OCI-LY3 (cell line): ENCODE measurements at regions not wholly inside any gene's neighbourhood (a gene's known extent, or its start where the extent isn't known, plus 50 kb on each side); places are given as distances from the start of the nearest gene placed in this dataset.
A peak's percentile ranks its signal among the peaks of the same experiment; 100 is the strongest.
"Not testable (repeated sequence)": the region's sequence is repeated elsewhere in the genome, so short reads cannot be mapped to it uniquely, and the experiment has no call there.

Experiments used
- H2AFZ ChIP-seq: fragments of 200-600, 300-600 bp; shearing (Covaris generic); 2 replicates; pipeline ENCODE4 v1.6.0; 2014; ENCODE audit warnings: antibody characterized with exemption, low read depth, low read length
- H3K27ac ChIP-seq: fragments of 200-600, 300-600 bp; sonication (generic); 2 replicates; pipeline ENCODE4 v1.5.1; 2014; ENCODE audit warnings: mild to moderate bottlenecking, low read length, moderate library complexity, mixed read lengths
- H3K27me3 ChIP-seq: fragments of 200-600, 300-600 bp; sonication (generic); 2 replicates; pipeline ENCODE4 v1.6.1; 2014; ENCODE audit warnings: low read depth, low read length, mixed read lengths
- H3K36me3 ChIP-seq: fragments of 200-600, 300-600 bp; sonication (generic); replicated peaks from 2 replicates; pipeline ENCODE3; 2014; ENCODE audit warnings: low read depth, low read length, mixed read lengths
- H3K4me1 ChIP-seq: fragments of 300-600, 200-600 bp; sonication (generic); 2 replicates; pipeline ENCODE4 v1.6.1; 2014; ENCODE audit warnings: low read length, mixed read lengths
- H3K4me2 ChIP-seq: fragments of 200-600, 300-600 bp; sonication (generic); 2 replicates; pipeline ENCODE4 v1.6.1; 2014; ENCODE audit warnings: low read length, mixed read lengths
- H3K4me3 ChIP-seq: fragments of 300-600, 200-600 bp; sonication (generic); 2 replicates; pipeline ENCODE4 v1.5.1; 2014; ENCODE audit warnings: antibody characterized with exemption, mild to moderate bottlenecking, low read length, moderate library complexity
- H3K79me2 ChIP-seq: fragments of 300-600, 200-600 bp; shearing (Covaris generic); 2 replicates; pipeline ENCODE4 v1.6.1; 2014; ENCODE audit warnings: mild to moderate bottlenecking, low read length, mixed read lengths
- H3K9ac ChIP-seq: fragments of 300-600, 200-600 bp; shearing (Covaris generic); 2 replicates; pipeline ENCODE4 v1.6.0; 2014; ENCODE audit warnings: mild to moderate bottlenecking, low read length, moderate library complexity
- H3K9me3 ChIP-seq: fragments of 200-600, 300-600 bp; shearing (Covaris generic); 2 replicates; pipeline ENCODE4 v1.6.1; 2014; ENCODE audit warnings: low read length, mixed read lengths; ENCODE audit not compliant: insufficient read depth
- H4K20me1 ChIP-seq: fragments of 200-600, 300-600 bp; sonication (generic); 2 replicates; pipeline ENCODE4 v1.6.1; 2016; ENCODE audit warnings: low read length, mixed read lengths; ENCODE audit not compliant: insufficient read depth
- CTCF ChIP-seq: fragments of 200-600, 300-600 bp; sonication (generic); IDR thresholded peaks from 2 replicates; pipeline ENCODE4 v1.5.1; 2014; ENCODE audit warnings: antibody characterized with exemption, low read length, low read depth
- EZH2phosphoT487 ChIP-seq: fragments of 200-600 bp; shearing (Covaris generic); IDR thresholded peaks from 2 replicates; pipeline ENCODE4 v1.6.1; 2018; ENCODE audit warnings: antibody characterized with exemption, mixed run types, low read depth

GRCh38 chr5:42948961-42949347 lies 91.2 kb downstream of the ANXA2R start:
- no peaks in the 10 kb centered on the region for H3K9me3 ChIP-seq
- TF ChIP-seq EZH2phosphoT487 = no peak
- TF ChIP-seq CTCF = no peak
- H3K4me2 ChIP-seq = peak overlapping the region; percentile 100
- no peaks in the 10 kb centered on the region for H3K79me2 ChIP-seq
- peak overlapping the region; percentile 92 for H3K4me3 ChIP-seq
- peak overlapping the region; percentile 69; the same call in 1 of the 2 replicates for H3K9ac ChIP-seq
- peaks cover 9% of the 10 kb centered on the region; the same call in 1 of the 2 replicates for H3K27me3 ChIP-seq
- 0 out of 2 replicates have a peak, but pooled peaks cover 5% of the 10 kb centered on the region for H3K4me1 ChIP-seq
- peak overlapping the region; percentile 97 for H2AFZ ChIP-seq
- H4K20me1 ChIP-seq = no peaks in the 10 kb centered on the region
- H3K27ac ChIP-seq = no peak overlapping the region
- no peaks in the 10 kb centered on the region for H3K36me3 ChIP-seq

- H3K79me2 ChIP-seq = no peaks in the 10 kb centered on the region
- H3K4me3 ChIP-seq = no peak overlapping the region
- TF ChIP-seq CTCF (no peak), EZH2phosphoT487 (no peak)
- H3K4me2 ChIP-seq = no peak overlapping the region
- peaks cover 3% of the 10 kb centered on the region; the same call in 1 of the 2 replicates for H3K27me3 ChIP-seq
- no peak overlapping the region for H3K27ac ChIP-seq
- no peaks in the 10 kb centered on the region for H4K20me1 ChIP-seq
- H3K9ac ChIP-seq = no peak overlapping the region
- H2AFZ ChIP-seq = no peak overlapping the region
- H3K4me1 ChIP-seq = 0 out of 2 replicates have a peak, but pooled peaks cover under 1% of the 10 kb centered on the region
- H3K9me3 ChIP-seq = no peaks in the 10 kb centered on the region
- H3K36me3 ChIP-seq = no peaks in the 10 kb centered on the region
These were observed 95.1 kb downstream of the ANXA2R start for GRCh38 chr5:42944989-42945388.

- Histone ChIP-seq H3K79me2 (no peaks in the 10 kb centered on the region), H3K9me3 (no peaks in the 10 kb centered on the region), H2AFZ (no peak overlapping the region), H3K36me3 (no peaks in the 10 kb centered on the region), H3K4me3 (no peak overlapping the region), H3K9ac (no peak overlapping the region), H4K20me1 (no peaks in the 10 kb centered on the region), H3K27me3 (peaks cover 3% of the 10 kb centered on the region; the same call in 1 of the 2 replicates), H3K4me1 (no peaks in the 10 kb centered on the region), H3K27ac (no peak overlapping the region), H3K4me2 (no peak overlapping the region)
- TF ChIP-seq CTCF (no peak), EZH2phosphoT487 (no peak)
These were observed 96.0 kb downstream of the ANXA2R start for GRCh38 chr5:42943931-42944631.

GRCh38 chr5:42940853-42941252 lies 99.3 kb downstream of the ANXA2R start:
- Histone ChIP-seq H3K4me3 (no peak overlapping the region), H3K36me3 (no peaks in the 10 kb centered on the region), H3K9ac (no peak overlapping the region), H3K4me2 (no peak overlapping the region), H3K4me1 (no peaks in the 10 kb centered on the region), H3K27ac (no peak overlapping the region), H3K27me3 (no peaks in the 10 kb centered on the region), H4K20me1 (no peaks in the 10 kb centered on the region), H3K9me3 (no peaks in the 10 kb centered on the region), H2AFZ (no peak overlapping the region), H3K79me2 (no peaks in the 10 kb centered on the region)
- no peak for TF ChIP-seq EZH2phosphoT487
- TF ChIP-seq CTCF = no peak

- not testable (repeated sequence) for H3K27me3 ChIP-seq
These were observed 108.1 kb downstream of the ANXA2R start for GRCh38 chr5:42932011-42932410.

GRCh38 chr5:42931451-42931850 lies 108.7 kb downstream of the ANXA2R start:
- H3K9me3 ChIP-seq, H3K36me3 ChIP-seq, H3K4me2 ChIP-seq, H3K27ac ChIP-seq, H3K79me2 ChIP-seq, H3K4me1 ChIP-seq, H3K27me3 ChIP-seq, H3K9ac ChIP-seq, H4K20me1 ChIP-seq, H2AFZ ChIP-seq, H3K4me3 ChIP-seq: not testable (repeated sequence)

More at GRCh38 chr5:42932011-42932410, 108.1 kb downstream of the ANXA2R start:
- not testable (repeated sequence) for H3K36me3 ChIP-seq, H3K9me3 ChIP-seq, H3K9ac ChIP-seq, H3K4me1 ChIP-seq, H3K4me3 ChIP-seq, H3K79me2 ChIP-seq, H3K27ac ChIP-seq, H2AFZ ChIP-seq, H4K20me1 ChIP-seq, H3K4me2 ChIP-seq
